ENCODE measurements at regions not wholly inside any gene's neighbourhood (a gene's known extent, or its start where the extent isn't known, plus 50 kb on each side); places are given as distances from the start of the nearest gene placed in this dataset.

- intact Hi-C loops (cut with DNase I) = no loop called here
- peaks cover 0 to 14% (median 0%) of the 10 kb centered on the region in 12 donors for H3K4me1 ChIP-seq
- no peak for DNase-seq
- H3K36me3 ChIP-seq = no peaks in the 10 kb centered on the region
- ATAC-seq = no peak
- no peak overlapping the region for H3K27ac ChIP-seq
- no peaks in the 10 kb centered on the region for H3K27me3 ChIP-seq
- TF ChIP-seq POLR2A (IDR thresholded peaks at IDR 0.05) (no peak), CTCF (IDR thresholded peaks at IDR 0.05) (no peak)
- WGBS, 4 donors = 82 to 93% (median 88%) methylated on average over 6 of the region's 6 CpGs
- H3K4me3 ChIP-seq = no peak overlapping the region
- H3K9me3 ChIP-seq = no peaks in the 10 kb centered on the region
Observed at GRCh38 chr18:49699303-49699702, 114.0 kb downstream of the ACAA2 start.

GRCh38 chr18:49698525-49699025, 114.8 kb downstream of the ACAA2 start:
- Histone ChIP-seq H3K4me3 (no peak overlapping the region), H3K36me3 (no peaks in the 10 kb centered on the region), H3K27me3 (no peaks in the 10 kb centered on the region), H3K4me1 (peaks cover 0 to 10% (median 0%) of the 10 kb centered on the region in 12 donors), H3K9me3 (peaks cover 0 to 2% (median 0%) of the 10 kb centered on the region in 12 donors), H3K27ac (no peak overlapping the region)
- WGBS, 4 donors = 78 to 88% (median 83%) methylated on average over 4 of the region's 4 CpGs
- TF ChIP-seq POLR2A (IDR thresholded peaks at IDR 0.05) (no peak), CTCF (IDR thresholded peaks at IDR 0.05) (no peak)
- DNase-seq (no peak), ATAC-seq (no peak)
- intact Hi-C loops (cut with DNase I) = no loop called here

GRCh38 chr18:49697757-49698524, 115.4 kb downstream of the ACAA2 start:
- ATAC-seq = peak in 3 of 4 donors; percentile 61 to 74 (median 65)
- Histone ChIP-seq H3K36me3 (no peaks in the 10 kb centered on the region), H3K4me3 (no peak overlapping the region), H3K27ac (no peak overlapping the region), H3K9me3 (peaks cover 0 to 4% (median 0%) of the 10 kb centered on the region in 12 donors), H3K27me3 (no peaks in the 10 kb centered on the region), H3K4me1 (peaks cover 0 to 14% (median 0%) of the 10 kb centered on the region in 12 donors)
- DNase-seq = peak in 3 of 5 donors; percentile 32 to 45 (median 43)
- 35 to 51% (median 48%) methylated on average over 7 of the region's 7 CpGs for WGBS, 4 donors
- intact Hi-C loops (cut with DNase I) = no loop called here
- TF ChIP-seq POLR2A (IDR thresholded peaks at IDR 0.05) (no peak), CTCF (IDR thresholded peaks at IDR 0.05) (peak in 1 of 12 donors; percentile 12)

GRCh38 chr18:49697049-49697448, 116.3 kb downstream of the ACAA2 start:
- H3K27ac ChIP-seq = no peak overlapping the region
- H3K4me1 ChIP-seq = peaks cover 0 to 18% (median 0%) of the 10 kb centered on the region in 12 donors
- DNase-seq (no peak), ATAC-seq (no peak)
- H3K36me3 ChIP-seq = no peaks in the 10 kb centered on the region
- intact Hi-C loops (cut with DNase I) = no loop called here
- H3K4me3 ChIP-seq = no peak overlapping the region
- TF ChIP-seq POLR2A (IDR thresholded peaks at IDR 0.05) = no peak
- TF ChIP-seq CTCF (IDR thresholded peaks at IDR 0.05) = no peak
- peaks cover 0 to 4% (median 0%) of the 10 kb centered on the region in 12 donors for H3K9me3 ChIP-seq
- H3K27me3 ChIP-seq = no peaks in the 10 kb centered on the region
- WGBS, 4 donors = 85 to 92% (median 88%) methylated on average over 4 of the region's 4 CpGs
